PFSK-1 (cell line): ENCODE measurements at regions not wholly inside any gene's neighbourhood (a gene's known extent, or its start where the extent isn't known, plus 50 kb on each side); places are given as distances from the start of the nearest gene placed in this dataset.

ENCODE experiments used
- FOXP2 ChIP-seq: optimal IDR thresholded peaks from 2 replicates; pipeline ENCODE3; 2011; ENCODE audit warnings: borderline replicate concordance, control low read depth, inconsistent platforms; ENCODE audit not compliant: insufficient read depth; ENCODE audit errors: extremely low read length, extremely low read depth
- POLR2AphosphoS5 ChIP-seq: IDR thresholded peaks from 2 replicates; pipeline ENCODE4 v1.6.1; 2012; ENCODE audit warnings: low read depth, mild to moderate bottlenecking, control low read depth, low read length, moderate library complexity
- SIN3A ChIP-seq: IDR thresholded peaks from 2 replicates; pipeline ENCODE4 v1.6.1; 2012; ENCODE audit warnings: mild to moderate bottlenecking, low read length, moderate library complexity, borderline replicate concordance; ENCODE audit not compliant: insufficient read depth
- TAF1 ChIP-seq: IDR thresholded peaks from 2 replicates; pipeline ENCODE4 v1.6.1; 2012; ENCODE audit warnings: low read length, control low read depth, borderline replicate concordance; ENCODE audit not compliant: insufficient read depth
- TF ChIP-seq, protein P1 (sequence below), 2 experiments: IDR thresholded peaks; 2 replicates each; pipeline versions ENCODE4 v1.6.1 to v1.8.0; 2011 to 2012; ENCODE audit warnings: low read depth in 2 of 2, low read length in 2 of 2, control low read depth in 1 of 2, inconsistent platforms in 1 of 2, mild to moderate bottlenecking in 1 of 2, moderate library complexity in 1 of 2; ENCODE audit not compliant: insufficient read depth in 1 of 2

DNA sequence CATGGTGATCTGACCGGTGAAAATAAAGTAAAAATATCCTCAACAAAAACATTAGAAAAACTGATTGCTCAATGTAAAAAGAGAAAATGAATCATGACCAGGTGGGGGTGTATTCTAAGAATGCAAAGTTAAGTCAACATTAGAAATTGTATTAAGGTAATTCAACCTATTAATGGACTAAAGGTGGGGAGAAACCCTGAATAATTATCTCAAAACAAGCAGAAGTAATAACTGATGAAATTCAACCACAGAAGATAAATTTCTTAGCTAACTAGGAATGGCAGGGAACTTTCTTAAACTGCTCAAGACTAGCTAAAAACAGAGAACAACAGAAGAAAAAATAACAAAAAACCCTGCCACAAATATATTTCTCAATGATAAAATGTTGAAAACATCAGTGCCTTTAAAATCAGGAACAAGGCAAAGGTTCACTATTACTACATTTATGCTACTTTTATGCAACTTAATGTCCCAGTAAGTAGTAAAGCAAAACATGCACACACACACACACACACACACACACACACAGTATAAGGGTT, 204.4 kb upstream of the THBS1 start:
- TF ChIP-seq FOXP2, result no peak
- no peak for TF ChIP-seq SIN3A
- TF ChIP-seq, protein P1, sequence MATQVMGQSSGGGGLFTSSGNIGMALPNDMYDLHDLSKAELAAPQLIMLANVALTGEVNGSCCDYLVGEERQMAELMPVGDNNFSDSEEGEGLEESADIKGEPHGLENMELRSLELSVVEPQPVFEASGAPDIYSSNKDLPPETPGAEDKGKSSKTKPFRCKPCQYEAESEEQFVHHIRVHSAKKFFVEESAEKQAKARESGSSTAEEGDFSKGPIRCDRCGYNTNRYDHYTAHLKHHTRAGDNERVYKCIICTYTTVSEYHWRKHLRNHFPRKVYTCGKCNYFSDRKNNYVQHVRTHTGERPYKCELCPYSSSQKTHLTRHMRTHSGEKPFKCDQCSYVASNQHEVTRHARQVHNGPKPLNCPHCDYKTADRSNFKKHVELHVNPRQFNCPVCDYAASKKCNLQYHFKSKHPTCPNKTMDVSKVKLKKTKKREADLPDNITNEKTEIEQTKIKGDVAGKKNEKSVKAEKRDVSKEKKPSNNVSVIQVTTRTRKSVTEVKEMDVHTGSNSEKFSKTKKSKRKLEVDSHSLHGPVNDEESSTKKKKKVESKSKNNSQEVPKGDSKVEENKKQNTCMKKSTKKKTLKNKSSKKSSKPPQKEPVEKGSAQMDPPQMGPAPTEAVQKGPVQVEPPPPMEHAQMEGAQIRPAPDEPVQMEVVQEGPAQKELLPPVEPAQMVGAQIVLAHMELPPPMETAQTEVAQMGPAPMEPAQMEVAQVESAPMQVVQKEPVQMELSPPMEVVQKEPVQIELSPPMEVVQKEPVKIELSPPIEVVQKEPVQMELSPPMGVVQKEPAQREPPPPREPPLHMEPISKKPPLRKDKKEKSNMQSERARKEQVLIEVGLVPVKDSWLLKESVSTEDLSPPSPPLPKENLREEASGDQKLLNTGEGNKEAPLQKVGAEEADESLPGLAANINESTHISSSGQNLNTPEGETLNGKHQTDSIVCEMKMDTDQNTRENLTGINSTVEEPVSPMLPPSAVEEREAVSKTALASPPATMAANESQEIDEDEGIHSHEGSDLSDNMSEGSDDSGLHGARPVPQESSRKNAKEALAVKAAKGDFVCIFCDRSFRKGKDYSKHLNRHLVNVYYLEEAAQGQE (IDR thresholded peaks at IDR 0.05; ENCODE audit: insufficient read depth in 1 of 2, low read depth in 2 of 2, low read length in 2 of 2), result no peak
- no peak for TF ChIP-seq TAF1
- no peak for TF ChIP-seq POLR2AphosphoS5

DNA sequence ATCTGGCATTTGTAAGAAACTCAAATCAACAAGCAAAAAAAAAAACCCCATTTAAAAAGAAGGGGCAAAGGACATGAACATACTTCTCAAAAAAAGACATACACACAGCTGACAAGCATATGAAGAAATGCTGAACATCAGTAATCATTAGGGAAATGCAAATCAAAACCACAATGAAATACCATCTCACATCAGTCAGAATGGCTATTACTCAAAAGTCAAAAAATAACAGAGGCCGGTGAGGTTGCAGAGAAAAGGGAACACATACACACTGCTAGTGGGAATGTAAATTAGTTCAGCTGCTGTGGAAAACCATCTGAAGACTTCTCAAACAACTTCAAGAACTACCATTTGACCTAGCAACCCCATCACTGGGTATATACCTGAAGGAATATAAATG, 199.4 kb upstream of the THBS1 start:
- TF ChIP-seq FOXP2 (no peak), SIN3A (no peak), TAF1 (no peak), POLR2AphosphoS5 (no peak)
- TF ChIP-seq, protein P1 (IDR thresholded peaks at IDR 0.05; ENCODE audit: insufficient read depth in 1 of 2, low read depth in 2 of 2, low read length in 2 of 2), result no peak

GRCh38 chr15:39388118-39388517, 192.8 kb upstream of the THBS1 start:
- TF ChIP-seq, protein P1 (IDR thresholded peaks at IDR 0.05; ENCODE audit: insufficient read depth in 1 of 2, low read depth in 2 of 2, low read length in 2 of 2), result no peak
- no peak for TF ChIP-seq SIN3A

GRCh38 chr15:39391230-39391629, 189.6 kb upstream of the THBS1 start:
- TF ChIP-seq TAF1, result no peak
- no peak for TF ChIP-seq SIN3A
- no peak for TF ChIP-seq FOXP2
- TF ChIP-seq, protein P1 (IDR thresholded peaks at IDR 0.05; ENCODE audit: insufficient read depth in 1 of 2, low read depth in 2 of 2, low read length in 2 of 2), result no peak
- TF ChIP-seq POLR2AphosphoS5, result no peak

GRCh38 chr15:39392469-39393047, 188.3 kb upstream of the THBS1 start:
- no peak for TF ChIP-seq SIN3A
- TF ChIP-seq FOXP2, result no peak
- TF ChIP-seq, protein P1 (IDR thresholded peaks at IDR 0.05; ENCODE audit: insufficient read depth in 1 of 2, low read depth in 2 of 2, low read length in 2 of 2), result no peak
- no peak for TF ChIP-seq POLR2AphosphoS5
- TF ChIP-seq TAF1, result no peak
